GM12874 (cell line): ENCODE measurements at regions not wholly inside any gene's neighbourhood (a gene's known extent, or its start where the extent isn't known, plus 50 kb on each side); places are given as distances from the start of the nearest gene placed in this dataset.

ENCODE experiments used
- TF ChIP-seq, protein P1 (sequence below): IDR thresholded peaks from 2 replicates; pipeline ENCODE4 v1.5.1; 2011; ENCODE audit warnings: low read depth, mild to moderate bottlenecking, control low read depth, low read length, moderate library complexity; ENCODE audit not compliant: insufficient read depth

DNA sequence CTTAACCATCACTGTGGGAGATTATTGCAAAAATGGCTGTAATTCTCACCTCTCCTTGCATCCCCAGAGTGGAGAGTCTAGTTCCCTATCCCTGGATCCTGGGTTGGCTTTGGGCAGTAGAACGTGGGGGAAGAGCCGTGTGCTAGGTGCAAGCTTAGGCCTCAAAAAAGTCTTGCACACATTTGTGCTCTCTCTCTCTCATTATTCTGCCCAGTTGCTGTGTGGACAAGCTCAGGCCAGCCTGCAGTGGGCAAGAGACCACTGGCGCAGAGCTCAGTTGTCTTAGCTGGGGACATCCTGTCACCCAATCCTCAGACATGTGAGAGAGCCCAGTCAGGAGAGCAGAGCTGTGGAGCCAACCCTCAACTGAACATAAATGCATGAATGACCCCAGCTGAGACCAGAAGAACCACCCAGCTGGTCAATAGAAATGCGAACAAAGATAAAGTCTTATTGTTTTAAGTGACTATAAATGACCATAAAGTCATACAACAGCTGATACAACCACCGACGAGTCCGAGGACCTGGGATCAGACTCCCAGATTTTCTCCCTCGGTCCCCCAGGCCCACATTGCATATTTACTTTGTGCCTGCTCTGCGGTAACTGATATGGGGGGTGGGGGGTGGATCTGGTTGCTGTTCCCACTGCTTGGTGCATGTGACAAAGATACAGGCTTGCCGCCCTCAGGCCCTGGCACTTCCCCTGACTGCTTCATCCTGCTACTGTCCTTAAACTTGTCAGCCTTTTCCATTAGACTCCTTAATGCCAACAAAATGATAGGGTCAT lies 166.4 kb upstream of the MVB12B start:
- TF ChIP-seq, protein P1, sequence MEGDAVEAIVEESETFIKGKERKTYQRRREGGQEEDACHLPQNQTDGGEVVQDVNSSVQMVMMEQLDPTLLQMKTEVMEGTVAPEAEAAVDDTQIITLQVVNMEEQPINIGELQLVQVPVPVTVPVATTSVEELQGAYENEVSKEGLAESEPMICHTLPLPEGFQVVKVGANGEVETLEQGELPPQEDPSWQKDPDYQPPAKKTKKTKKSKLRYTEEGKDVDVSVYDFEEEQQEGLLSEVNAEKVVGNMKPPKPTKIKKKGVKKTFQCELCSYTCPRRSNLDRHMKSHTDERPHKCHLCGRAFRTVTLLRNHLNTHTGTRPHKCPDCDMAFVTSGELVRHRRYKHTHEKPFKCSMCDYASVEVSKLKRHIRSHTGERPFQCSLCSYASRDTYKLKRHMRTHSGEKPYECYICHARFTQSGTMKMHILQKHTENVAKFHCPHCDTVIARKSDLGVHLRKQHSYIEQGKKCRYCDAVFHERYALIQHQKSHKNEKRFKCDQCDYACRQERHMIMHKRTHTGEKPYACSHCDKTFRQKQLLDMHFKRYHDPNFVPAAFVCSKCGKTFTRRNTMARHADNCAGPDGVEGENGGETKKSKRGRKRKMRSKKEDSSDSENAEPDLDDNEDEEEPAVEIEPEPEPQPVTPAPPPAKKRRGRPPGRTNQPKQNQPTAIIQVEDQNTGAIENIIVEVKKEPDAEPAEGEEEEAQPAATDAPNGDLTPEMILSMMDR, result no peak

DNA sequence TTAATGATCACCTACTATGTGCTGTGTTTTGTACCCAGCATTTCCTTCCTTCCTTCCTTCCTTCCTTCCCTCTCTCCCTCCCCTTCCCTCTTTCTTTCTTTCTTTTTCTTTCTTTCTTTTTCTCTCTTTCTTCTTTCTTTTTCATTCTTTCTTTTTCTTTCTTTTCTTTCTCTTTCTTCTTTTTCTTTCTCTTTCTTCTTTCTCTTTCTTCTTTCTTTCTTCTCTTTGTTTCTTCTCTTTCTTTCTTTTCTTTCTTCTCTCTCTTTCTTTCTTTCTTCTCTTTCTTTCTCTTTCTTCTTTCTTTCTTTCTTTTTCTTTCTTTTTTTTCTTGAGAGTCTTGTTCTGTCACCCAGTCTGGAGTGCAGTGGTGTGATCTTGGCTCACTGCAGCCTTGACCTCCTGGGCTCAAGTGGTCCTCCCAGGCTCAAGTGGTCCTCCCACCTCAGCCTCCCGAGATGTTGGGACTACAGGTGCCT lies 165.7 kb upstream of the MVB12B start:
- TF ChIP-seq, protein P1, result no peak

DNA sequence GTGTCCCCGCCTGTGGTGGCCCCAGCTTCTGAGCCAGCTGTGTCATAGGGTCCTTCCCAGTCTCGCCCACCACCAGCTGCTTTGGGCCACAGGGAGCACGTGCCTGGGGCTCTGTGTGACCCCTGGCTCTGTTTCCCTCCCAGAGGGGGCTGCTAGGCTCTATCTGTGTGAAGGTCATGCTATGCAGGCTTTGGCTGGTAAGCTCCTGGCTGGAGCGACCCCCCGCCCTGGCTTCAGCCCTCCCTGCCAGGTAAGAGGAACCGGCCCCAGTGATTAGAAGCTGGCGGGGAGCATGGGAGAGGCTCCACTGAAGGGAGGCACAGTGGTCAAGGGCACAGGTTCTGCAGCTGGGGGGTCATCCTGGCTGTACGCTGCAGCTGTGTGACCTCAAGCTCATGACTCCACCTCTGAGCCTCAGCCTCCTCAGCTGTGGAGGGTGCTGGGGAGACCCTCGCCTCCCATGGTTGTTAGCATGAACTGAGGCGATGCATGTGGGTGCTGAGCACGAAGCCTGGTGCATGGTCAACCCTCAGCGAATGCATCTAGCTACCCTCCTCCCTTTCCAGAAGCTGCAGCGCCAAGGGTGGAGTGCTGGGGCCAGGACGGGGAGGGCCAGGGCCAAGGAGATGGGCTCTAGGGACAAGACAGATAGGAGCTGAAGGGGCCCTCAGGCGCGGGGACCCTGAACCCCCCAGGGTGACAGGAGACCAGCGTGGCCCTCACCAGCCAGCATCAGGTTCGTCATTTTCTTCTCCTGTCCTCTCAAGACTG lies 163.8 kb upstream of the MVB12B start:
- TF ChIP-seq, protein P1, result no peak

DNA sequence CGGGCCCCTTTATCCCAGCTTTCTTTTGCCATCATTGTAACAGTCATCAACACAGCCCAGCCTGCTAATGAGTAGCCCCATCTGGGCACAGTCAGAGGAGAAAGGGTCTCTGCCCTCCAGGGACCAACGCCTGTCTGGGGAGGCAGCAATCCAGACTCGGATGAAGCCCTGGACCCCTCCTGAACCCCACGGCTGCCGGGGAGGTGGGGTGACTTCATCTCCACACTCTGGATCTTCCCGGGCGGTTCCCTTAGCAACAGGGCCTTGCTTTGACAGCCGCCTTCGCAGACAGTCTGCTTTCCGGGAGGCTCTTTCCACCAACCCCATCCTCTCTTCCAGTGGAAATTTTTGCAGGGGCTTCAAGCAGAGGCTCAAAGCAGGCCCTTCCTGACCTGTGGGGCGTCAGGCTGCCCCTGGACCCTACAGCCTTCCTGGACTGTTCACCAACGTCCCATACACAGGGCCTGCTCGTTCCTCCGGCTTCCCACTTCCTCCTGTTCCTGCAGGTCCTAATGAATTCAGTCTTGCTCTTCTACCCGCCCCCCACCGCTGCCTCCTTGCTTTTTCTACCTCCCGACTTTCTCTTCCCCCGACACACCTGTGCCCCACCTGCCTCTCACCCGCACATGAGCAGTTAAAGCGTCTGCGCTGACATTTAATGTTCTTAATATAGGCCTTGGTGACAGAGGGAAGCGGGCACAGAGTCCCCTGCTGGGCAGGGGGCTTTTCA lies 161.7 kb upstream of the MVB12B start:
- TF ChIP-seq, protein P1, result no peak

DNA sequence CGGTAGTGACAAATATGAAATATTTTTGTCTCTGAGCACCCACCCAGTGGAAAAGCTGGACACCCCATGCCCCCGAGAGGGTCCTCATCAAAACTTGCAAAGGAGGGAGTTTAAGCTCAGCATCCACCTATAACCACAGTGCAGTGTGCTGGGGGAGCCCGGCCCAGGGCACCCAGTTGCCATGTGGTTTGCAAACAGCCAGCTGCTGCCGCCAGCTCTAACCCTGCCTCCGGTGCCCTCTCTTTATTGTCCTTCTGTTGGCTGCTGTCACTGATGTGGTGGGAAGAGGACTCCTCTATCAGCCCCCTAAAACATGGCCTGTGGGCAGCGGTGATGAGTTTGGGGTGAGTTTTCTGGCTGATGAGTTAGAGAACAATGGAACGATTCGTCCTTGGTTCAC lies 160.9 kb upstream of the MVB12B start:
- TF ChIP-seq, protein P1, result no peak

DNA sequence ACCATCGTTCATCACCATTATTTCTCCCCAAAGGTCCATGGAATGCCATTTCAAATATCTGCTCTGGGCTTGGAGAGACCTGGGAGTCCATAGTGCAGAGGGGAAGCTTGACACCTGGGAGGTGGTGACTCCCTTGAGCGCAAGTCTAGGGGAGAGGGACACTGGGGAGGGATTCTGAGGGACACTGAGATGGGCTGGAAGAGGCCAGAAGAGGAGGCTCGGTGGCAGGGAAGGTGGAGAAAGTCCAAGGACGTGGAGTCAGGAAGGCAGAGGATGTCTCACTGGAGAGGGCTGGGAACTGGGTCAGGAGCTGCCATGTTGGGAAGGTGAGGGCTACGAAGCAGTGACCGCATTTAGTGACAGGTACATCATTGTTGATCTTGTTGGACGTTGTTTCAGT lies 160.3 kb upstream of the MVB12B start:
- TF ChIP-seq, protein P1, result no peak

DNA sequence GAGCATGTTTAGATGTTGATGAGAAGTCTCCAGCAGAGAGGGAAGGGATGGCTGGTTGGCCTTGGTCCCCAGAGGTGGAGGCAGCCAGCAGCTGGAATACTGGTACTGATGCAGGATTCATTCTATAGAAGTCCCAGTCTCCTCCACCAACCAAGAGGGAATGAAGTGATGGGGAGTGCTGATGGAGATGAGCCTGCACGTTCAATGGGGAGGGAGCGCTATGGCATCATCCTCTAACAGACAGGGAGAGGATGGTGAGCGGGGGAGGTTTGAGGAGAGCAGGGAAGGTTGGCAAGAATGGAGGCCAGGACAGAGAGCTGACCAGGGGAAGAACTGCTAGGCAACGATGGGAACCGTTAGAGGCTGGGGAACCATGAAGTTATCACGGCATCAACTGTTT lies 159.8 kb upstream of the MVB12B start:
- TF ChIP-seq, protein P1, result no peak
